Activated T-helper 1 cell treated with anti-CD3 and anti-CD28 coated beads, Interleukin-12 subunit alpha, Interleukin-12 subunit beta, Interleukin-2, Interleukin-4 antibody, amounts not matched to agents 30 ng/mL and 10 ng/mL and 1 ng/mL, durations not matched to agents 14 hours and 24 hours and 36 hours (primary cell): ENCODE measurements at regions not wholly inside any gene's neighbourhood (a gene's known extent, or its start where the extent isn't known, plus 50 kb on each side); places are given as distances from the start of the nearest gene placed in this dataset.
"Not testable (repeated sequence)": the region's sequence is repeated elsewhere in the genome, so short reads cannot be mapped to it uniquely, and the experiment has no call there.

Experiments
- DNase-seq: peaks from one replicate; pipeline ENCODE4 v3.0.0; 2021; ENCODE audit warnings: low spot score
- H3K27ac Mint-ChIP-seq: one replicate; pipeline ENCODE4 v1.8.0; 2021; ENCODE audit warnings: mild to moderate bottlenecking, mixed read lengths
- H3K27me3 Mint-ChIP-seq: one replicate; pipeline ENCODE4 v1.8.0; 2022; ENCODE audit warnings: mild to moderate bottlenecking, moderate library complexity, mixed read lengths; ENCODE audit not compliant: insufficient read depth
- H3K36me3 Mint-ChIP-seq: one replicate; pipeline ENCODE4 v1.8.0; 2021; ENCODE audit warnings: low read depth, mixed read lengths
- H3K4me1 Mint-ChIP-seq: one replicate; pipeline ENCODE4 v1.8.0; 2021; ENCODE audit warnings: low read depth, mixed read lengths
- H3K4me3 Mint-ChIP-seq: one replicate; pipeline ENCODE4 v1.8.0; 2021; ENCODE audit warnings: mild to moderate bottlenecking, moderate library complexity, mixed read lengths
- H3K9me3 Mint-ChIP-seq: one replicate; pipeline ENCODE4 v1.8.0; 2021; ENCODE audit warnings: mixed read lengths
- intact Hi-C: fragments of 100-400 bp; cut with micrococcal nuclease; formaldehyde crosslinking; loops from one replicate; pipeline ENCODE4 v1.15.1; 2024

GRCh38 chr2:207227749-207228145 lies 62.0 kb upstream of the KLF7 start:
- Mint-ChIP-seq H3K36me3 (peaks cover 2% of the 10 kb centered on the region), H3K4me3 (no peak overlapping the region), H3K27me3 (peaks cover 5% of the 10 kb centered on the region), H3K27ac (no peak overlapping the region), H3K9me3 (no peaks in the 10 kb centered on the region), H3K4me1 (peaks cover 67% of the 10 kb centered on the region)
- no peak for DNase-seq
- intact Hi-C loops = no loop called here

GRCh38 chr2:207228402-207228801 lies 62.7 kb upstream of the KLF7 start:
- DNase-seq = no peak
- H3K4me1 Mint-ChIP-seq = peaks cover 61% of the 10 kb centered on the region
- H3K4me3 Mint-ChIP-seq = no peak overlapping the region
- H3K36me3 Mint-ChIP-seq = peaks cover 2% of the 10 kb centered on the region
- intact Hi-C loops = no loop called here
- H3K27ac Mint-ChIP-seq = peak overlapping the region; percentile 37
- peaks cover 5% of the 10 kb centered on the region for H3K27me3 Mint-ChIP-seq
- H3K9me3 Mint-ChIP-seq = no peaks in the 10 kb centered on the region

- H3K9me3 Mint-ChIP-seq = no peaks in the 10 kb centered on the region
- H3K4me3 Mint-ChIP-seq = no peak overlapping the region
- H3K4me1 Mint-ChIP-seq = peaks cover 54% of the 10 kb centered on the region
- no peak for DNase-seq
- no peak overlapping the region for H3K27ac Mint-ChIP-seq
- H3K27me3 Mint-ChIP-seq = peaks cover 5% of the 10 kb centered on the region
- peaks cover 2% of the 10 kb centered on the region for H3K36me3 Mint-ChIP-seq
- intact Hi-C loops = no loop called here
Measured at GRCh38 chr2:207229161-207229560, 63.4 kb upstream of the KLF7 start.

- DNase-seq = no peak
- Mint-ChIP-seq H3K4me1 (peaks cover 42% of the 10 kb centered on the region), H3K9me3 (no peaks in the 10 kb centered on the region), H3K27me3 (peaks cover 5% of the 10 kb centered on the region), H3K27ac (no peak overlapping the region), H3K36me3 (peaks cover 2% of the 10 kb centered on the region), H3K4me3 (no peak overlapping the region)
- intact Hi-C loops = loop anchor here (1.0 kb wide), 1 partner anchor 9 kb away; no protein-coding TSS in a partner anchor
Measured at GRCh38 chr2:207230261-207231105, 64.7 kb upstream of the KLF7 start.

GRCh38 chr2:207231106-207231865 lies 65.5 kb upstream of the KLF7 start:
- peaks cover 5% of the 10 kb centered on the region for H3K27me3 Mint-ChIP-seq
- DNase-seq = no peak
- peak overlapping the region; percentile 11 for H3K27ac Mint-ChIP-seq
- H3K4me3 Mint-ChIP-seq = no peak overlapping the region
- peaks cover 41% of the 10 kb centered on the region for H3K4me1 Mint-ChIP-seq
- intact Hi-C loops = loop anchor here (1.0 kb wide), 1 partner anchor 8 kb away; no protein-coding TSS in a partner anchor
- no peaks in the 10 kb centered on the region for H3K9me3 Mint-ChIP-seq
- H3K36me3 Mint-ChIP-seq = peaks cover 5% of the 10 kb centered on the region

GRCh38 chr2:207231967-207232366 lies 66.2 kb upstream of the KLF7 start:
- Mint-ChIP-seq H3K27ac (no peak overlapping the region), H3K4me1 (peaks cover 34% of the 10 kb centered on the region), H3K9me3 (no peaks in the 10 kb centered on the region), H3K36me3 (peaks cover 5% of the 10 kb centered on the region), H3K27me3 (peaks cover 5% of the 10 kb centered on the region), H3K4me3 (no peak overlapping the region)
- no peak for DNase-seq
- intact Hi-C loops = loop anchor here (1.0 kb wide), 1 partner anchor 7 kb away; no protein-coding TSS in a partner anchor

GRCh38 chr2:207233141-207233540 lies 67.4 kb upstream of the KLF7 start:
- peaks cover 33% of the 10 kb centered on the region for H3K4me1 Mint-ChIP-seq
- H3K36me3 Mint-ChIP-seq, intact Hi-C loops, DNase-seq, H3K9me3 Mint-ChIP-seq, H3K27me3 Mint-ChIP-seq, H3K27ac Mint-ChIP-seq, H3K4me3 Mint-ChIP-seq: not testable (repeated sequence)

- intact Hi-C loops = no loop called here
- Mint-ChIP-seq H3K4me3 (no peak overlapping the region), H3K4me1 (peaks cover 33% of the 10 kb centered on the region), H3K27me3 (peaks cover under 1% of the 10 kb centered on the region), H3K36me3 (peaks cover 11% of the 10 kb centered on the region), H3K9me3 (no peaks in the 10 kb centered on the region), H3K27ac (no peak overlapping the region)
- DNase-seq = no peak
Measured at GRCh38 chr2:207233731-207234130, 68.0 kb upstream of the KLF7 start.

- Mint-ChIP-seq H3K36me3 (peaks cover 11% of the 10 kb centered on the region), H3K27ac (no peak overlapping the region), H3K27me3 (no peaks in the 10 kb centered on the region), H3K9me3 (no peaks in the 10 kb centered on the region), H3K4me1 (peaks cover 21% of the 10 kb centered on the region), H3K4me3 (no peak overlapping the region)
- no peak for DNase-seq
- intact Hi-C loops = no loop called here
Measured at GRCh38 chr2:207235621-207236020, 69.9 kb upstream of the KLF7 start.

GRCh38 chr2:207236156-207236935 lies 70.6 kb upstream of the KLF7 start:
- DNase-seq = no peak
- intact Hi-C loops = no loop called here
- H3K4me1 Mint-ChIP-seq = peaks cover 14% of the 10 kb centered on the region
- no peaks in the 10 kb centered on the region for H3K27me3 Mint-ChIP-seq
- no peak overlapping the region for H3K4me3 Mint-ChIP-seq
- no peak overlapping the region for H3K27ac Mint-ChIP-seq
- H3K36me3 Mint-ChIP-seq = peaks cover 11% of the 10 kb centered on the region
- H3K9me3 Mint-ChIP-seq = no peaks in the 10 kb centered on the region

GRCh38 chr2:207238831-207239701 lies 73.3 kb upstream of the KLF7 start:
- H3K36me3 Mint-ChIP-seq = peaks cover 11% of the 10 kb centered on the region
- DNase-seq = no peak
- H3K4me1 Mint-ChIP-seq = peaks cover 19% of the 10 kb centered on the region
- peak overlapping the region; percentile 50 for H3K4me3 Mint-ChIP-seq
- no peaks in the 10 kb centered on the region for H3K27me3 Mint-ChIP-seq
- intact Hi-C loops = loop anchor here (1.0 kb wide), 1 partner anchor 8 kb away; no protein-coding TSS in a partner anchor
- H3K27ac Mint-ChIP-seq = peak overlapping the region; percentile 73
- H3K9me3 Mint-ChIP-seq = no peaks in the 10 kb centered on the region
